ENCODE measurements at regions not wholly inside any gene's neighbourhood (a gene's known extent, or its start where the extent isn't known, plus 50 kb on each side); places are given as distances from the start of the nearest gene placed in this dataset.

GRCh38 chr4:35897808-35898207 lies 346.5 kb downstream of the ARAP2 start:
- Histone ChIP-seq H3K36me3 (replicated peaks; ENCODE audit: insufficient read depth, low read depth) (no peaks in the 10 kb centered on the region), H3K79me2 (no peaks in the 10 kb centered on the region), H3K4me2 (no peak overlapping the region), H3K27me3 (no peaks in the 10 kb centered on the region), H3K27ac (no peak overlapping the region), H3K9me2 (replicated peaks; ENCODE audit: insufficient read depth) (no peaks in the 10 kb centered on the region), H3K9me3 (ENCODE audit: low read depth) (no peaks in the 10 kb centered on the region), H3K4me3 (no peak overlapping the region), H2AFZ (no peak overlapping the region), H3K4me1 (ENCODE audit: insufficient read depth) (no peaks in the 10 kb centered on the region), H4K20me1 (ENCODE audit: insufficient read depth, poor library complexity, severe bottlenecking) (no peaks in the 10 kb centered on the region)
- TF ChIP-seq CTCF (IDR thresholded peaks at IDR 0.05; ENCODE audit: poor library complexity) (no peak), EZH2 (IDR thresholded peaks at IDR 0.05; ENCODE audit: borderline replicate concordance) (no peak), EZH2phosphoT487 (IDR thresholded peaks at IDR 0.05; ENCODE audit: low read depth, severe bottlenecking, unreplicated experiment) (no peak)
- DNase-seq (ENCODE audit: low spot score) = no peak

GRCh38 chr4:35900286-35901243 lies 343.7 kb downstream of the ARAP2 start:
- no peak overlapping the region for H3K4me2 ChIP-seq
- H3K4me1 ChIP-seq (ENCODE audit: insufficient read depth) = no peaks in the 10 kb centered on the region
- no peak overlapping the region for H2AFZ ChIP-seq
- no peaks in the 10 kb centered on the region for H3K27me3 ChIP-seq
- H4K20me1 ChIP-seq (ENCODE audit: insufficient read depth, poor library complexity, severe bottlenecking) = no peaks in the 10 kb centered on the region
- H3K4me3 ChIP-seq = no peak overlapping the region
- H3K36me3 ChIP-seq (replicated peaks; ENCODE audit: insufficient read depth, low read depth) = no peaks in the 10 kb centered on the region
- no peaks in the 10 kb centered on the region for H3K9me2 ChIP-seq (replicated peaks; ENCODE audit: insufficient read depth)
- no peaks in the 10 kb centered on the region for H3K9me3 ChIP-seq (ENCODE audit: low read depth)
- WGBS (ENCODE audit: low lambda C conversion rate, missing lambda C conversion rate) = 89% methylated on average over 10 of the region's 10 CpGs
- H3K27ac ChIP-seq = no peak overlapping the region
- no peaks in the 10 kb centered on the region for H3K79me2 ChIP-seq
- DNase-seq (ENCODE audit: low spot score) = no peak
- TF ChIP-seq EZH2 (IDR thresholded peaks at IDR 0.05; ENCODE audit: borderline replicate concordance) (no peak), EZH2phosphoT487 (IDR thresholded peaks at IDR 0.05; ENCODE audit: low read depth, severe bottlenecking, unreplicated experiment) (no peak), CTCF (IDR thresholded peaks at IDR 0.05; ENCODE audit: poor library complexity) (no peak)

GRCh38 chr4:35912174-35912573 lies 332.1 kb downstream of the ARAP2 start:
- Histone ChIP-seq H3K9me3 (ENCODE audit: low read depth) (no peaks in the 10 kb centered on the region), H3K4me2 (no peak overlapping the region), H3K27ac (no peak overlapping the region), H3K9me2 (replicated peaks; ENCODE audit: insufficient read depth) (no peaks in the 10 kb centered on the region), H3K4me3 (no peak overlapping the region), H3K79me2 (no peaks in the 10 kb centered on the region), H2AFZ (no peak overlapping the region), H3K4me1 (ENCODE audit: insufficient read depth) (no peaks in the 10 kb centered on the region), H4K20me1 (ENCODE audit: insufficient read depth, poor library complexity, severe bottlenecking) (no peaks in the 10 kb centered on the region), H3K36me3 (replicated peaks; ENCODE audit: insufficient read depth, low read depth) (no peaks in the 10 kb centered on the region), H3K27me3 (no peaks in the 10 kb centered on the region)
- TF ChIP-seq EZH2phosphoT487 (IDR thresholded peaks at IDR 0.05; ENCODE audit: low read depth, severe bottlenecking, unreplicated experiment) = no peak
- no peak for TF ChIP-seq EZH2 (IDR thresholded peaks at IDR 0.05; ENCODE audit: borderline replicate concordance)
- no peak for TF ChIP-seq CTCF (IDR thresholded peaks at IDR 0.05; ENCODE audit: poor library complexity)
- no peak for DNase-seq (ENCODE audit: low spot score)
- 95% methylated on average over 2 of the region's 2 CpGs for WGBS (ENCODE audit: low lambda C conversion rate, missing lambda C conversion rate)
